Smooth muscle cell (in vitro differentiated cells): ENCODE measurements at regions not wholly inside any gene's neighbourhood (a gene's known extent, or its start where the extent isn't known, plus 50 kb on each side); places are given as distances from the start of the nearest gene placed in this dataset.
A peak's percentile ranks its signal among the peaks of the same experiment; 100 is the strongest.

Source experiments
- DNase-seq: peaks from one replicate; lab custom pipeline; 2025; ENCODE audit not compliant: unreplicated experiment; lab: John Stamatoyannopoulos, UW
- H2AFZ ChIP-seq: fragments of 200-600 bp; sonication (generic); 2 replicates; pipeline ENCODE4 v1.6.0; 2016; ENCODE audit warnings: antibody characterized with exemption, low read depth, mild to moderate bottlenecking
- H3F3A ChIP-seq: fragments of 200-600 bp; sonication (generic); 2 replicates; pipeline ENCODE4 v1.6.0; 2017; ENCODE audit warnings: antibody characterized with exemption, low read depth
- H3K27ac ChIP-seq: fragments of 200-600 bp; sonication (generic); 2 replicates; pipeline ENCODE4 v1.5.1; 2016; ENCODE audit warnings: low read depth, mild to moderate bottlenecking
- H3K27me3 ChIP-seq: fragments of 200-600 bp; sonication (generic); 2 replicates; pipeline ENCODE4 v1.6.1; 2016; ENCODE audit warnings: low read depth, mild to moderate bottlenecking
- H3K36me3 ChIP-seq: fragments of 200-600 bp; sonication (generic); 2 replicates; pipeline ENCODE4 v1.5.1; 2016; ENCODE audit warnings: low read depth
- H3K4me1 ChIP-seq: fragments of 200-600 bp; sonication (generic); 2 replicates; pipeline ENCODE4 v1.5.1; 2016; ENCODE audit warnings: low read depth
- H3K4me2 ChIP-seq: fragments of 200-600 bp; sonication (generic); 2 replicates; pipeline ENCODE4 v1.6.0; 2016; ENCODE audit warnings: mild to moderate bottlenecking
- H3K4me3 ChIP-seq: fragments of 200-600 bp; sonication (generic); 2 replicates; pipeline ENCODE4 v1.5.1; 2016; ENCODE audit warnings: mild to moderate bottlenecking
- H3K79me2 ChIP-seq: fragments of 200-600 bp; sonication (generic); 2 replicates; pipeline ENCODE4 v1.6.0; 2016; ENCODE audit warnings: low read depth, mild to moderate bottlenecking
- H3K9ac ChIP-seq: fragments of 200-600 bp; sonication (generic); 2 replicates; pipeline ENCODE4 v1.6.0; 2016; ENCODE audit warnings: low read depth
- H3K9me3 ChIP-seq: fragments of 200-600 bp; sonication (generic); replicated peaks from 2 replicates; pipeline ENCODE4 v1.5.1; 2016; ENCODE audit warnings: low read depth
- H4K20me1 ChIP-seq: fragments of 200-600 bp; sonication (generic); 2 replicates; pipeline ENCODE4 v1.6.0; 2016; ENCODE audit warnings: low read depth
- WGBS: methylation state at CpG from one replicate; pipeline ENCODE4 v1.1.7; 2016; ENCODE audit warnings: low lambda C conversion rate; 5-methylcytosine and 5-hydroxymethylcytosine counted together
- TF ChIP-seq, protein P1 (sequence below): fragments of 200-600 bp; sonication (generic); IDR thresholded peaks from 2 replicates; pipeline ENCODE4 v1.5.1; 2017; ENCODE audit warnings: borderline replicate concordance, mild to moderate bottlenecking, antibody characterized with exemption; ENCODE audit not compliant: insufficient read depth, poor library complexity, severe bottlenecking

DNA sequence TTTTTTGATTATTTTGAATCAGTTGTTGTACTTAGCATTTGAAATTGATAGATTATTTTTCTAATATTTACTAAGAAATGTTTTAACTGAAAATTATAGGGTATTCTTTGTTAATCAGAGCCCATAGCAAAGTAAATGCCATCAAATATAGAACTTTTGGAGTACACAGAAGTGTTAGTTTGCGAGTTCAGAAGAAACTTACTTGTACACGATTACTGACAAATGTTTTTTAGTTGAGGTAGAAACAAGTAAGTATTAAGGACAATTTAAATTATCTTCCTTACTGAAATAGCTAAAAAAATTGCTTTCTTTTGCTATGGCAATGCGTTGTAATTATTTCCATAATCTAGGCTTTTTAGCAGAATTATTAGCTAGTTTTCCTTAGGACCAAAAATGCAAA lies 692.2 kb downstream of the USP25 start:
- TF ChIP-seq, protein P1, sequence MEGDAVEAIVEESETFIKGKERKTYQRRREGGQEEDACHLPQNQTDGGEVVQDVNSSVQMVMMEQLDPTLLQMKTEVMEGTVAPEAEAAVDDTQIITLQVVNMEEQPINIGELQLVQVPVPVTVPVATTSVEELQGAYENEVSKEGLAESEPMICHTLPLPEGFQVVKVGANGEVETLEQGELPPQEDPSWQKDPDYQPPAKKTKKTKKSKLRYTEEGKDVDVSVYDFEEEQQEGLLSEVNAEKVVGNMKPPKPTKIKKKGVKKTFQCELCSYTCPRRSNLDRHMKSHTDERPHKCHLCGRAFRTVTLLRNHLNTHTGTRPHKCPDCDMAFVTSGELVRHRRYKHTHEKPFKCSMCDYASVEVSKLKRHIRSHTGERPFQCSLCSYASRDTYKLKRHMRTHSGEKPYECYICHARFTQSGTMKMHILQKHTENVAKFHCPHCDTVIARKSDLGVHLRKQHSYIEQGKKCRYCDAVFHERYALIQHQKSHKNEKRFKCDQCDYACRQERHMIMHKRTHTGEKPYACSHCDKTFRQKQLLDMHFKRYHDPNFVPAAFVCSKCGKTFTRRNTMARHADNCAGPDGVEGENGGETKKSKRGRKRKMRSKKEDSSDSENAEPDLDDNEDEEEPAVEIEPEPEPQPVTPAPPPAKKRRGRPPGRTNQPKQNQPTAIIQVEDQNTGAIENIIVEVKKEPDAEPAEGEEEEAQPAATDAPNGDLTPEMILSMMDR = no peak
- Histone ChIP-seq H4K20me1 (no peaks in the 10 kb centered on the region), H3K9ac (no peak overlapping the region), H2AFZ (no peak overlapping the region), H3K4me1 (no peaks in the 10 kb centered on the region), H3K36me3 (no peaks in the 10 kb centered on the region), H3K4me3 (peak overlapping the region; percentile 38), H3F3A (no peaks in the 10 kb centered on the region), H3K4me2 (no peak overlapping the region), H3K27ac (no peak overlapping the region), H3K9me3 (no peaks in the 10 kb centered on the region), H3K79me2 (no peaks in the 10 kb centered on the region), H3K27me3 (no peaks in the 10 kb centered on the region)
- DNase-seq = no peak
- 96% methylated on average over 3 of the region's 3 CpGs for WGBS

DNA sequence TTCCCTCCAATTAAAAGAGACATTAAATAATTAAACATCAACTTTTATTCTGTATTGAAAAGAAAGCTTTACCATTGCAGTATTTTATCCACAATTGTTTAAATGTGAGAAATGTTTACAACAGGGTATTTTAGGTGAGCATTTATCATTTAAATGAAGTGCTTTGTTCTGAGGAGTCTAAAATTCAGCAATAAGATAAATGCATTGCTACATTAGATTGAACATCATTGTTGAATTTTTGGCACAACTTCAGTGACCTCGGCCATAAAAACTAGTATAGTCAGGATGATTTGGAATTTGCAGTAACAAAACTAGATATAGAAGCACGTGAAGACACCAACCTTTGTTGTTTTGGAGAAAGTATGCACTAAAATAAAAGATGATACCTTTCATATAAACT lies 692.9 kb downstream of the USP25 start:
- TF ChIP-seq, protein P1 = no peak
- Histone ChIP-seq H4K20me1 (no peaks in the 10 kb centered on the region), H3K36me3 (no peaks in the 10 kb centered on the region), H3K27me3 (no peaks in the 10 kb centered on the region), H2AFZ (no peak overlapping the region), H3K4me1 (no peaks in the 10 kb centered on the region), H3K79me2 (no peaks in the 10 kb centered on the region), H3K9ac (no peak overlapping the region), H3F3A (no peaks in the 10 kb centered on the region), H3K4me3 (no peak overlapping the region), H3K9me3 (no peaks in the 10 kb centered on the region), H3K27ac (no peak overlapping the region), H3K4me2 (no peak overlapping the region)
- 84% methylated on average over 2 of the region's 2 CpGs for WGBS
- DNase-seq = no peak

DNA sequence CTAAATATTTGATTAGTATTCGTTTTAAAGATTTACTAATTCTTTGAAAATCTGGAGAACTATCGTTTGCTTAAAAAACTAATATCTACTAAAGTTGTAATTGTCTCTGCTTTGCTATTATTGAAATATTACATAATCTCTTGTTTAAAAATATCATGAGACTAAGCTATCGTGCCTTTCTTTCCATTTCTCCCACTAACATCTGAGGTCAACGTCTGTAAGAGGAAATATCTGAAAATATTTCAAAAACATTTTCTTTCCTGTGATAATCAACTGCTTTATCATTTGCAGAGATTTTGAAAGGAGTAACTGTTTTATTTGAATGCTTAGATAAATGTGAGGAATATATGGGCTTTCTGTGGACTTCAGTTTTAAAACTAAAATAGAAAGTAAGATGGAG lies 694.1 kb downstream of the USP25 start:
- peaks cover 4% of the 10 kb centered on the region for H3K27me3 ChIP-seq
- H4K20me1 ChIP-seq = no peaks in the 10 kb centered on the region
- H3K4me3 ChIP-seq = no peak overlapping the region
- no peak overlapping the region for H3K4me2 ChIP-seq
- DNase-seq = no peak
- H3K4me1 ChIP-seq = no peaks in the 10 kb centered on the region
- H3K79me2 ChIP-seq = no peaks in the 10 kb centered on the region
- H3K27ac ChIP-seq = no peak overlapping the region
- H3K9ac ChIP-seq = no peak overlapping the region
- H3K9me3 ChIP-seq = no peaks in the 10 kb centered on the region
- H2AFZ ChIP-seq = no peak overlapping the region
- H3F3A ChIP-seq = no peaks in the 10 kb centered on the region
- WGBS = 86% methylated on average over 4 of the region's 4 CpGs
- H3K36me3 ChIP-seq = no peaks in the 10 kb centered on the region
- TF ChIP-seq, protein P1 = no peak

DNA sequence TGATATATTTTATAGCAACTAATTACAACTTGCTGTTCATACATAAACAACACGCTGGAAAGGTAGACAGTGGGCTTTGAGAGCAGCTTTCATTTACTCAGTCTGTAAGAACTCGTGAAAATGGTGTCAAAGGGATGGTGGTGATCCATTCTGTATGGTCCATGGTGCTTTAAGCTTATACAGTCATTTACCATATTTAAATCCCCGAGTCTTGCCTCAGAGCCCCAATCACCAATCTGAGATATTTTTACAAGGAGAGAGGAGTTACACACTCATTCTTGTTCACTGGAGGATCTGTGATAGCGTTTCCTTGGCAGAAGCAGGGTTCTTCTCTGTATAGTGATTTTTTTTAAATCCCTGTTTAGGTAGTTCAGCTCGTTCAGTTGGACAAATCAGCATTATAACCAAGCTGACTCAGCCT lies 694.6 kb downstream of the USP25 start:
- Histone ChIP-seq H3K4me3 (no peak overlapping the region), H3K79me2 (no peaks in the 10 kb centered on the region)
- DNase-seq = no peak

More for the DNA sequence above, 694.6 kb downstream of the USP25 start:
- H3K27me3 ChIP-seq = peaks cover 4% of the 10 kb centered on the region
- H3K9ac ChIP-seq = no peak overlapping the region
- no peaks in the 10 kb centered on the region for H4K20me1 ChIP-seq
- H3K4me2 ChIP-seq = no peak overlapping the region
- TF ChIP-seq, protein P1 = no peak
- H3K36me3 ChIP-seq = no peaks in the 10 kb centered on the region
- no peaks in the 10 kb centered on the region for H3K9me3 ChIP-seq
- H3K27ac ChIP-seq = no peak overlapping the region
- no peak overlapping the region for H2AFZ ChIP-seq
- 67% methylated on average over 5 of the region's 5 CpGs for WGBS
- no peaks in the 10 kb centered on the region for H3K4me1 ChIP-seq
- no peaks in the 10 kb centered on the region for H3F3A ChIP-seq
